HCT116 (cell line): ENCODE measurements at regions not wholly inside any gene's neighbourhood (a gene's known extent, or its start where the extent isn't known, plus 50 kb on each side); places are given as distances from the start of the nearest gene placed in this dataset.

Experiments
- JUND ChIP-seq: IDR thresholded peaks from 2 replicates; pipeline ENCODE4 v1.6.1; 2012
- TCF7L2 ChIP-seq: IDR thresholded peaks from 2 replicates; pipeline ENCODE4 v1.7.0; 2011; ENCODE audit warnings: borderline replicate concordance, inconsistent platforms; ENCODE audit not compliant: insufficient read depth, insufficient read length; ENCODE audit errors: extremely low read depth
- TF ChIP-seq, protein P1 (sequence below), 3 experiments: fragments of 200-600 bp in 1 of 3; sonication (generic) in 1 of 3; IDR thresholded peaks in 2 of 3; conservative IDR thresholded peaks in 1 of 3; 2 replicates each; pipeline ENCODE4 v1.5.1; 2012 to 2017; ENCODE audit warnings: low read depth in 2 of 3, low read length in 2 of 3, antibody characterized with exemption in 1 of 3, borderline replicate concordance in 1 of 3, control low read depth in 1 of 3, mild to moderate bottlenecking in 1 of 3, mixed read lengths in 1 of 3, mixed run types in 1 of 3, moderate library complexity in 1 of 3; ENCODE audit not compliant: insufficient read depth in 1 of 3

DNA sequence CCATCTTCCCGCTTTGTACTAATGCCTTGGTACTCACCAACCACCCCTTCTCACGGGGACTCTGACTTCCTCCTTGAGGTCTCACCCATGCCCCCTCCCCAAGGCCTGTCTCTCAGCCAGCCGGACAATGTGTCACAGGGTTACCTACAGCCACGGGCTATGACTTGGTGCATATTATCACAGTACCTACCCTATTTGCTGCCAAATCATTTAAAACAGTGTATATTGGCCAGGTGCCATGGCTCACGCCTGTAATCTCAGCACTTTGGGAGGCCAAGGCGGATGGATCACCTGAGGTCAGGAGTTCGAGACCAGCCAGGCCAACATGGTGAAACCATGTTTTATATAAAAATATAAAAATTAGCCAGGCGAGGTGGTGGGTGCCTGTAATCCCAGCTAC lies 93.4 kb upstream of the TBL1XR1 start:
- TF ChIP-seq, protein P1, sequence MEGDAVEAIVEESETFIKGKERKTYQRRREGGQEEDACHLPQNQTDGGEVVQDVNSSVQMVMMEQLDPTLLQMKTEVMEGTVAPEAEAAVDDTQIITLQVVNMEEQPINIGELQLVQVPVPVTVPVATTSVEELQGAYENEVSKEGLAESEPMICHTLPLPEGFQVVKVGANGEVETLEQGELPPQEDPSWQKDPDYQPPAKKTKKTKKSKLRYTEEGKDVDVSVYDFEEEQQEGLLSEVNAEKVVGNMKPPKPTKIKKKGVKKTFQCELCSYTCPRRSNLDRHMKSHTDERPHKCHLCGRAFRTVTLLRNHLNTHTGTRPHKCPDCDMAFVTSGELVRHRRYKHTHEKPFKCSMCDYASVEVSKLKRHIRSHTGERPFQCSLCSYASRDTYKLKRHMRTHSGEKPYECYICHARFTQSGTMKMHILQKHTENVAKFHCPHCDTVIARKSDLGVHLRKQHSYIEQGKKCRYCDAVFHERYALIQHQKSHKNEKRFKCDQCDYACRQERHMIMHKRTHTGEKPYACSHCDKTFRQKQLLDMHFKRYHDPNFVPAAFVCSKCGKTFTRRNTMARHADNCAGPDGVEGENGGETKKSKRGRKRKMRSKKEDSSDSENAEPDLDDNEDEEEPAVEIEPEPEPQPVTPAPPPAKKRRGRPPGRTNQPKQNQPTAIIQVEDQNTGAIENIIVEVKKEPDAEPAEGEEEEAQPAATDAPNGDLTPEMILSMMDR (IDR thresholded peaks at IDR 0.05 in 2 of 3, conservative IDR thresholded peaks at IDR 0.05 in 1 of 3; ENCODE audit: borderline replicate concordance in 1 of 3, insufficient read depth in 1 of 3, low read depth in 2 of 3, low read length in 2 of 3) = no peak
- TF ChIP-seq JUND (no peak), TCF7L2 (no peak)
